Esophagus muscularis mucosa (tissue), 3 donors: ENCODE measurements at regions not wholly inside any gene's neighbourhood (a gene's known extent, or its start where the extent isn't known, plus 50 kb on each side); places are given as distances from the start of the nearest gene placed in this dataset.

ENCODE experiments used
- POLR2AphosphoS5 ChIP-seq, 2 donors: sonication (generic); formaldehyde crosslinking; IDR thresholded peaks; one replicate each; pipeline ENCODE4 v1.6.1; 2017; ENCODE audit warnings: antibody characterized with exemption in 2 of 2
- TF ChIP-seq, protein P1 (sequence below), 3 experiments: fragments of 200-600 bp in 2 of 3; fragments of 450-650 bp in 1 of 3; sonication (generic) in 2 of 3; IDR thresholded peaks; one replicate each; pipeline ENCODE4 v1.5.1; 2017 to 2019; ENCODE audit warnings: antibody characterized with exemption in 3 of 3, mild to moderate bottlenecking in 2 of 3, moderate library complexity in 1 of 3

- TF ChIP-seq, protein P1, sequence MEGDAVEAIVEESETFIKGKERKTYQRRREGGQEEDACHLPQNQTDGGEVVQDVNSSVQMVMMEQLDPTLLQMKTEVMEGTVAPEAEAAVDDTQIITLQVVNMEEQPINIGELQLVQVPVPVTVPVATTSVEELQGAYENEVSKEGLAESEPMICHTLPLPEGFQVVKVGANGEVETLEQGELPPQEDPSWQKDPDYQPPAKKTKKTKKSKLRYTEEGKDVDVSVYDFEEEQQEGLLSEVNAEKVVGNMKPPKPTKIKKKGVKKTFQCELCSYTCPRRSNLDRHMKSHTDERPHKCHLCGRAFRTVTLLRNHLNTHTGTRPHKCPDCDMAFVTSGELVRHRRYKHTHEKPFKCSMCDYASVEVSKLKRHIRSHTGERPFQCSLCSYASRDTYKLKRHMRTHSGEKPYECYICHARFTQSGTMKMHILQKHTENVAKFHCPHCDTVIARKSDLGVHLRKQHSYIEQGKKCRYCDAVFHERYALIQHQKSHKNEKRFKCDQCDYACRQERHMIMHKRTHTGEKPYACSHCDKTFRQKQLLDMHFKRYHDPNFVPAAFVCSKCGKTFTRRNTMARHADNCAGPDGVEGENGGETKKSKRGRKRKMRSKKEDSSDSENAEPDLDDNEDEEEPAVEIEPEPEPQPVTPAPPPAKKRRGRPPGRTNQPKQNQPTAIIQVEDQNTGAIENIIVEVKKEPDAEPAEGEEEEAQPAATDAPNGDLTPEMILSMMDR (IDR thresholded peaks at IDR 0.05), result no peak
- no peak for TF ChIP-seq POLR2AphosphoS5 (IDR thresholded peaks at IDR 0.05)
Observed at GRCh38 chr6:67594366-67594765, 1040.7 kb upstream of the ADGRB3 start.
